GM12878 (cell line): ENCODE measurements at regions not wholly inside any gene's neighbourhood (a gene's known extent, or its start where the extent isn't known, plus 50 kb on each side); places are given as distances from the start of the nearest gene placed in this dataset.

ENCODE experiments used
- BRCA1 ChIP-seq: IDR thresholded peaks from 2 replicates; pipeline ENCODE4 v1.6.1; 2011; ENCODE audit warnings: low read depth, low read length, improper control_type of control experiment
- CBFB ChIP-seq: IDR thresholded peaks from 2 replicates; pipeline ENCODE4 v1.6.1; 2016; ENCODE audit warnings: antibody characterized with exemption, low read depth
- CBX3 ChIP-seq: fragments of 200-600 bp; sonication (generic); IDR thresholded peaks from 2 replicates; pipeline ENCODE4 v1.6.1; 2016; ENCODE audit warnings: low read depth, borderline replicate concordance
- CREM ChIP-seq: IDR thresholded peaks from 2 replicates; pipeline ENCODE4 v1.6.1; 2014; ENCODE audit warnings: antibody characterized with exemption, low read depth
- EED ChIP-seq: sonication (generic); IDR thresholded peaks from 2 replicates; pipeline ENCODE4 v1.6.1; 2016; ENCODE audit warnings: antibody characterized with exemption, low read depth
- EP300 ChIP-seq, 2 experiments: fragments of 150-350 bp in 1 of 2; IDR thresholded peaks; 2 replicates each; pipeline ENCODE4 v1.6.1; 2011 to 2012; ENCODE audit warnings: low read depth in 2 of 2, low read length in 2 of 2, borderline replicate concordance in 1 of 2, improper control_type of control experiment in 1 of 2, inconsistent platforms in 1 of 2; ENCODE audit not compliant: control insufficient read depth in 1 of 2
- FOXK2 ChIP-seq: fragments of 450-650 bp; IDR thresholded peaks from 2 replicates; pipeline ENCODE4 v1.6.1; 2017; ENCODE audit warnings: mild to moderate bottlenecking, moderate library complexity
- IKZF2 ChIP-seq, 2 experiments: fragments of 450-650 bp; IDR thresholded peaks; 2 replicates each; pipeline ENCODE4 v1.6.1; 2017; ENCODE audit warnings: mild to moderate bottlenecking in 2 of 2, moderate library complexity in 2 of 2
- KLF5 ChIP-seq: fragments of 450-650 bp; IDR thresholded peaks from 2 replicates; pipeline ENCODE4 v1.6.1; 2014; ENCODE audit warnings: mild to moderate bottlenecking; ENCODE audit not compliant: partially characterized antibody
- MTA2 ChIP-seq: fragments of 450-650 bp; IDR thresholded peaks from 2 replicates; pipeline ENCODE4 v1.6.1; 2016; ENCODE audit warnings: low read depth, mild to moderate bottlenecking, moderate library complexity
- NFIC ChIP-seq: IDR thresholded peaks from 2 replicates; pipeline ENCODE4 v1.6.1; 2012; ENCODE audit warnings: low read depth, mild to moderate bottlenecking, inconsistent platforms, low read length, moderate library complexity
- NFYA ChIP-seq: IDR thresholded peaks from 2 replicates; pipeline ENCODE4 v1.6.1; 2011; ENCODE audit warnings: low read depth, mild to moderate bottlenecking, low read length, improper control_type of control experiment, borderline replicate concordance
- NR2C1 ChIP-seq: fragments of 450-650 bp; IDR thresholded peaks from 2 replicates; pipeline ENCODE4 v1.6.1; 2017; ENCODE audit warnings: antibody characterized with exemption, mild to moderate bottlenecking, moderate library complexity
- PAX5 ChIP-seq: IDR thresholded peaks from 2 replicates; pipeline ENCODE4 v1.6.1; 2011; ENCODE audit warnings: low read depth, low read length, borderline replicate concordance
- PML ChIP-seq: IDR thresholded peaks from 2 replicates; pipeline ENCODE4 v1.6.1; 2012; ENCODE audit warnings: low read length, inconsistent platforms
- POLR2AphosphoS2 ChIP-seq: IDR thresholded peaks from 2 replicates; pipeline ENCODE4 v1.6.1; 2011; ENCODE audit warnings: low read depth, mild to moderate bottlenecking, low read length, improper control_type of control experiment, moderate library complexity
- POU2F2 ChIP-seq: IDR thresholded peaks from 3 replicates; pipeline ENCODE4 v1.6.1; 2011; ENCODE audit warnings: low read depth, mild to moderate bottlenecking, low read length, borderline replicate concordance
- RUNX3 ChIP-seq: IDR thresholded peaks from 2 replicates; pipeline ENCODE4 v1.6.1; 2012; ENCODE audit warnings: low read length, inconsistent platforms
- SUPT20H ChIP-seq: IDR thresholded peaks from 2 replicates; pipeline ENCODE4 v1.6.1; 2011; ENCODE audit warnings: low read depth, mild to moderate bottlenecking, low read length, moderate library complexity, borderline replicate concordance; ENCODE audit not compliant: control insufficient read depth
- TARDBP ChIP-seq: IDR thresholded peaks from 2 replicates; pipeline ENCODE4 v1.6.1; 2016; ENCODE audit warnings: borderline replicate concordance
- TCF12 ChIP-seq: IDR thresholded peaks from 2 replicates; pipeline ENCODE4 v1.6.1; 2011; ENCODE audit warnings: low read depth, mild to moderate bottlenecking, low read length
- ZBED1 ChIP-seq: IDR thresholded peaks from 2 replicates; pipeline ENCODE4 v1.6.1; 2016; ENCODE audit warnings: borderline replicate concordance
- ZNF24 ChIP-seq: fragments of 450-650 bp; IDR thresholded peaks from 2 replicates; pipeline ENCODE4 v1.6.1; 2017; ENCODE audit warnings: antibody characterized with exemption, mild to moderate bottlenecking
- ZNF274 ChIP-seq: IDR thresholded peaks from one replicate; pipeline ENCODE4 v1.8.0; 2011; ENCODE audit not compliant: insufficient read length, insufficient read depth
- ZNF384 ChIP-seq: IDR thresholded peaks from 2 replicates; pipeline ENCODE4 v1.6.1; 2012; ENCODE audit warnings: low read depth, mild to moderate bottlenecking, low read length, improper control_type of control experiment, borderline replicate concordance
- TF ChIP-seq, protein P1 (sequence below): IDR thresholded peaks from 2 replicates; pipeline ENCODE4 v1.6.1; 2012; ENCODE audit warnings: low read length, inconsistent platforms
- TF ChIP-seq, protein P2 (sequence below): fragments of 450-650 bp; IDR thresholded peaks from 2 replicates; pipeline ENCODE4 v1.6.1; 2018; ENCODE audit warnings: mild to moderate bottlenecking, low read depth, moderate library complexity; ENCODE audit not compliant: partially characterized antibody
- TF ChIP-seq, protein P3 (sequence below): fragments of 450-650 bp; IDR thresholded peaks from 2 replicates; pipeline ENCODE4 v1.6.1; 2017; ENCODE audit warnings: mild to moderate bottlenecking, low read depth, inconsistent platforms; ENCODE audit not compliant: poor library complexity, severe bottlenecking

DNA sequence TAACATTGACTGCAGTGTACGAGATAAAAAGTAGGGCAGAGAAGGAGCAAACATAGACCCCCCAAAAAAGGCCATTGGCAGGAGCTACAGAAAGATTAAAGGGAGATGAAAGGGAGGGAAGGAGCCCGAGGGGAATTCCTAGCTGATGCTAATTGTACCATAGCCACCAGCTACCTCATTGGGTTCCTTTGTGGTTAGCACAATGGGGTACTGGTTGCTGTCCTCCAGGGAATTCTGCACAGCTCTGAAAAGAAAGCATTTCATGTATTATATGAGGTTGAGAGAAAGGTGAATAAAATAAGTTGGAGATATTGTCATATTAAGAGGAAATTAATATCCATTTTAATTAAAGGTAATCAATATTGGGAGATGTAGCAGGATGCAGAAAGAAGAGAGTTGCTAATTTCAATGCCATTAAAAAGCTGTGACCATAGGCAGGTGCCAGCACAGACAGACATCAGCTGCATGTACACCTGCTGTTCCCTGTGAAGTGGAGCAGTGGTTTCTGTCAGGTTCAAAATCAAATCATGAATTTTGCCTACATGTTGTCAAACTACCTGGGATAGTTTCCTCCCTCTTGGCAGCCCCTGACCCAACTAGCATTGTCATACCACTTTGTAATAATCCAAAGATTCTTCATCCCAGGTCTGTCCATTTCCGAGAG, 185.4 kb upstream of the DLGAP1 start (continued):
- TF ChIP-seq TCF12 (0 out of 2 replicates have a peak, but pooled peaks have one; percentile 70), PAX5 (0 out of 2 replicates have a peak, but pooled peaks have one; percentile 25), TARDBP (no peak), POU2F2 (0 out of 3 replicates have a peak, but pooled peaks have one; percentile 8), RUNX3 (peak; percentile 49; the same call in 1 of the 2 replicates), ZNF384 (no peak), SUPT20H (no peak), NFYA (no peak), ZBED1 (no peak), PML (no peak), IKZF2 (IDR thresholded peaks at IDR 0.05) (peak; percentile 62 to 76; a peak in 3 of 4 replicates), CBX3 (no peak), CREM (no peak), NR2C1 (no peak), ZNF274 (no peak), EED (no peak), POLR2AphosphoS2 (no peak), KLF5 (no peak), ZNF24 (no peak), CBFB (no peak), BRCA1 (no peak), MTA2 (peak; percentile 0), NFIC (no peak), FOXK2 (no peak), EP300 (IDR thresholded peaks at IDR 0.05; ENCODE audit: borderline replicate concordance in 1 of 2, control insufficient read depth in 1 of 2, low read depth in 2 of 2, low read length in 2 of 2) (peak; percentile 48 to 56; a peak in 2 of 4 replicates)
- TF ChIP-seq, protein P1, sequence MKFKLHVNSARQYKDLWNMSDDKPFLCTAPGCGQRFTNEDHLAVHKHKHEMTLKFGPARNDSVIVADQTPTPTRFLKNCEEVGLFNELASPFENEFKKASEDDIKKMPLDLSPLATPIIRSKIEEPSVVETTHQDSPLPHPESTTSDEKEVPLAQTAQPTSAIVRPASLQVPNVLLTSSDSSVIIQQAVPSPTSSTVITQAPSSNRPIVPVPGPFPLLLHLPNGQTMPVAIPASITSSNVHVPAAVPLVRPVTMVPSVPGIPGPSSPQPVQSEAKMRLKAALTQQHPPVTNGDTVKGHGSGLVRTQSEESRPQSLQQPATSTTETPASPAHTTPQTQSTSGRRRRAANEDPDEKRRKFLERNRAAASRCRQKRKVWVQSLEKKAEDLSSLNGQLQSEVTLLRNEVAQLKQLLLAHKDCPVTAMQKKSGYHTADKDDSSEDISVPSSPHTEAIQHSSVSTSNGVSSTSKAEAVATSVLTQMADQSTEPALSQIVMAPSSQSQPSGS: no peak
- TF ChIP-seq, protein P2, sequence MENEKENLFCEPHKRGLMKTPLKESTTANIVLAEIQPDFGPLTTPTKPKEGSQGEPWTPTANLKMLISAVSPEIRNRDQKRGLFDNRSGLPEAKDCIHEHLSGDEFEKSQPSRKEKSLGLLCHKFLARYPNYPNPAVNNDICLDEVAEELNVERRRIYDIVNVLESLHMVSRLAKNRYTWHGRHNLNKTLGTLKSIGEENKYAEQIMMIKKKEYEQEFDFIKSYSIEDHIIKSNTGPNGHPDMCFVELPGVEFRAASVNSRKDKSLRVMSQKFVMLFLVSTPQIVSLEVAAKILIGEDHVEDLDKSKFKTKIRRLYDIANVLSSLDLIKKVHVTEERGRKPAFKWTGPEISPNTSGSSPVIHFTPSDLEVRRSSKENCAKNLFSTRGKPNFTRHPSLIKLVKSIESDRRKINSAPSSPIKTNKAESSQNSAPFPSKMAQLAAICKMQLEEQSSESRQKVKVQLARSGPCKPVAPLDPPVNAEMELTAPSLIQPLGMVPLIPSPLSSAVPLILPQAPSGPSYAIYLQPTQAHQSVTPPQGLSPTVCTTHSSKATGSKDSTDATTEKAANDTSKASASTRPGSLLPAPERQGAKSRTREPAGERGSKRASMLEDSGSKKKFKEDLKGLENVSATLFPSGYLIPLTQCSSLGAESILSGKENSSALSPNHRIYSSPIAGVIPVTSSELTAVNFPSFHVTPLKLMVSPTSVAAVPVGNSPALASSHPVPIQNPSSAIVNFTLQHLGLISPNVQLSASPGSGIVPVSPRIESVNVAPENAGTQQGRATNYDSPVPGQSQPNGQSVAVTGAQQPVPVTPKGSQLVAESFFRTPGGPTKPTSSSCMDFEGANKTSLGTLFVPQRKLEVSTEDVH: no peak
- TF ChIP-seq, protein P3, sequence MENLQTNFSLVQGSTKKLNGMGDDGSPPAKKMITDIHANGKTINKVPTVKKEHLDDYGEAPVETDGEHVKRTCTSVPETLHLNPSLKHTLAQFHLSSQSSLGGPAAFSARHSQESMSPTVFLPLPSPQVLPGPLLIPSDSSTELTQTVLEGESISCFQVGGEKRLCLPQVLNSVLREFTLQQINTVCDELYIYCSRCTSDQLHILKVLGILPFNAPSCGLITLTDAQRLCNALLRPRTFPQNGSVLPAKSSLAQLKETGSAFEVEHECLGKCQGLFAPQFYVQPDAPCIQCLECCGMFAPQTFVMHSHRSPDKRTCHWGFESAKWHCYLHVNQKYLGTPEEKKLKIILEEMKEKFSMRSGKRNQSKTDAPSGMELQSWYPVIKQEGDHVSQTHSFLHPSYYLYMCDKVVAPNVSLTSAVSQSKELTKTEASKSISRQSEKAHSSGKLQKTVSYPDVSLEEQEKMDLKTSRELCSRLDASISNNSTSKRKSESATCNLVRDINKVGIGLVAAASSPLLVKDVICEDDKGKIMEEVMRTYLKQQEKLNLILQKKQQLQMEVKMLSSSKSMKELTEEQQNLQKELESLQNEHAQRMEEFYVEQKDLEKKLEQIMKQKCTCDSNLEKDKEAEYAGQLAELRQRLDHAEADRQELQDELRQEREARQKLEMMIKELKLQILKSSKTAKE: no peak
